ENCODE measurements at regions not wholly inside any gene's neighbourhood (a gene's known extent, or its start where the extent isn't known, plus 50 kb on each side); places are given as distances from the start of the nearest gene placed in this dataset.
A peak's percentile ranks its signal among the peaks of the same experiment; 100 is the strongest.

DNA sequence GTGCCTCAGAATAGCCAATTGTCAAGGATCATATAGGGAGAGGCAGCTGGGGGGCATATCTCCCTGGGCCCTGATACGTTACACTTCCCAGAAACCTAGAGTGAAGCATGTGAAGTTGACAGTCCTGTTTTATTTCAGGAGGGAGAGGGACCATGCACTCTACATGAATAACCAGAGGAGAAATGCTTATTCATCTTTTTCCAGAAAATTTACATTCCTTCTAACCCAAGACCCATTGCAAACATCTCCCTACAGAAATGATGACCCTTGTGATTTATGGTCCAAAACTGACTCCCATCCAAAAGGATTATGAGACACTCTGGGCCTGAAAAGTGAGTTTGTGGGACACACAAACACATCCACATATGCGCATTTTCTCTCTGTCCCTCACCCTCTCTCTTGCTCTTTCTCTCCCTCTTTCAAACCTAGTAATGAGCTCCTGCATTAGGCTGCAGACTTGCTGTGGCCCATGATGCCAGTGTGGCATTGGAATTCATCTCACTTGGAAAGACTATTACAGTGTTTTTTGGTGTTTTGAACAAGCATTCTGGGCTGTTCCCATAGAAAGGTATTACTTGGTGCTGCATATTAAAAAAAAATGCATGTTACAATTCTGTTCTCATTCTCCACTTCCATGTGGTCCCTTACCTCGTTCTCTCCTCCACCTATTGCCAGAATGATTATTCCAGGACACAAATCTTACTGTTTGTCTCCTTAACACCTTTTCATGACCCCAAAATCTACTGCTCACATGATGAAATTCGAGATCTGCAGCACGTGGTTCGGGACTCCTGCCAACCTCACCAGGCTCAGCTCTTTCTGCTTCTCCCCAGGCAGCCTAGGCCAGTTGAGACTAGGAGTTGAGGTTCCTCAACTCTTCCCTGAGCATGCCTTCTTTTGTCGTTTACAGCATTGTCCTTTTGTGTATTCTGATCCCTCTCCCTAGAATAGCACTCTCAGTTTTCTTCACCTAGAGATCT is 451.3 kb upstream of the KLF4 start:
- no peak for ATAC-seq (ENCODE audit: insufficient read depth, low FRiP score)
- no peak overlapping the region for H3K27ac ChIP-seq (ENCODE audit: low read depth in 1 of 2, low read length in 1 of 2)
- DNase-seq = peak in 1 of 3 donors; percentile 25
- no peaks in the 10 kb centered on the region for H3K9me3 ChIP-seq (ENCODE audit: control insufficient read depth in 4 of 4, insufficient read depth in 3 of 4, low read length in 3 of 4)
- WGBS, 2 donors = 77 to 78% methylated on average over 7 of the region's 7 CpGs
- H3K27me3 ChIP-seq (ENCODE audit: control insufficient read depth in 3 of 3, insufficient read depth in 3 of 3, low read length in 2 of 3) = no peaks in the 10 kb centered on the region
- TF ChIP-seq, protein P1, sequence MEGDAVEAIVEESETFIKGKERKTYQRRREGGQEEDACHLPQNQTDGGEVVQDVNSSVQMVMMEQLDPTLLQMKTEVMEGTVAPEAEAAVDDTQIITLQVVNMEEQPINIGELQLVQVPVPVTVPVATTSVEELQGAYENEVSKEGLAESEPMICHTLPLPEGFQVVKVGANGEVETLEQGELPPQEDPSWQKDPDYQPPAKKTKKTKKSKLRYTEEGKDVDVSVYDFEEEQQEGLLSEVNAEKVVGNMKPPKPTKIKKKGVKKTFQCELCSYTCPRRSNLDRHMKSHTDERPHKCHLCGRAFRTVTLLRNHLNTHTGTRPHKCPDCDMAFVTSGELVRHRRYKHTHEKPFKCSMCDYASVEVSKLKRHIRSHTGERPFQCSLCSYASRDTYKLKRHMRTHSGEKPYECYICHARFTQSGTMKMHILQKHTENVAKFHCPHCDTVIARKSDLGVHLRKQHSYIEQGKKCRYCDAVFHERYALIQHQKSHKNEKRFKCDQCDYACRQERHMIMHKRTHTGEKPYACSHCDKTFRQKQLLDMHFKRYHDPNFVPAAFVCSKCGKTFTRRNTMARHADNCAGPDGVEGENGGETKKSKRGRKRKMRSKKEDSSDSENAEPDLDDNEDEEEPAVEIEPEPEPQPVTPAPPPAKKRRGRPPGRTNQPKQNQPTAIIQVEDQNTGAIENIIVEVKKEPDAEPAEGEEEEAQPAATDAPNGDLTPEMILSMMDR (IDR thresholded peaks at IDR 0.05; ENCODE audit: control extremely low read depth, extremely low read depth) = no peak
- no peak overlapping the region for H3K9ac ChIP-seq (ENCODE audit: insufficient read depth in 1 of 2, low read length in 2 of 2)
- H3K36me3 ChIP-seq (ENCODE audit: control insufficient read depth in 4 of 4, insufficient read depth in 4 of 4, low read length in 4 of 4) = no peaks in the 10 kb centered on the region
- H3K4me3 ChIP-seq = no peak overlapping the region
- no peaks in the 10 kb centered on the region for H3K4me1 ChIP-seq (ENCODE audit: control insufficient read depth in 5 of 5, insufficient read depth in 5 of 5, low read length in 5 of 5)

DNA sequence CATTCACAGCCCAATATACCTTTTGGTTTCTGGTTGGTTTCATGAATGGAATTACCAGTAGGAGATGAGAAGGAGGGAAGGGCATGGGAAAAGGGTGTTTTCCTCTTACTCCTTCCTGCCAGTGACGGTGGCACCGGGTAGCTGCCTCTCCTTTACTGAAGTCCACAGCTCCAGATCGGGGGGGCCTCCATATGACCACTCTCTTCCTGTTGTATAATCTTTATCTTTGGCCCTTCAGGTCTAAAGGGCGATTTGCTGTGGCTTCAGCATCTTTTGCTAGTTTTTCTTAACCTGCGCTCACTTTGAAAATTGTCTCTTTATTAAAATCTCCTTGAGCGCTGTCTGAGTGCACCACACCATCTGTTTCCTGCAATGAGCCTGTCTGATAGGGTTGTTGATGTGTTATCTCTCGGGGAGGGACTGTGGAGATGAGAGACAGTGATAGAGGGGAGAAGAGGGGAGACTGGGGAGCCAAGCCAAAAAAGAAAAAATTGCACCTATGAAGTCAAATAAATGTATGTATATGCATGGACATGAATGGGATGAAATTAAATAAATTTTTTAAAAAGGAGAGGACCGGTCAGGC is 449.3 kb upstream of the KLF4 start:
- 37 to 55% methylated on average over 8 of the region's 8 CpGs for WGBS, 2 donors
- no peak overlapping the region for H3K4me3 ChIP-seq
- ATAC-seq (ENCODE audit: insufficient read depth, low FRiP score) = no peak

DNA sequence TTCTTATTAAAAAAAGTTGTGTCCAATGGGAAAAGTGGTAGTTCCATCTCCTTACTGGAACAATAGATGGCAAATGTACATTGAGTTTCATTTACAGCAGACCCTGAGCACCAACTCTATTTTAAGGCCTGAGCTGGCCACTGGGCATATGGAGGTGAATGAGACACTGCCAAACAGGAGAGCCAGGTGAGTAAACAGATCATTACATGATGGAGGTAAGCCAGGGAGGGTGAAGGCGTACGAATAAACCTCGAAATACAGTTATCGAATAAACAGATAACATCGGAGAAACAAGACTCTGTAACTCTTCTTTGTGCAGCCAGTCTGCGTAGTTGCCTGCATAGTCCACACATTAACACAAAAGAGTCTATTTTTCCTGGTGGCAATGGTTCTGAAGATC is 446.4 kb upstream of the KLF4 start:
- no peak overlapping the region for H3K4me3 ChIP-seq
- DNase-seq (no peak), ATAC-seq (ENCODE audit: insufficient read depth, low FRiP score) (no peak)
- no peaks in the 10 kb centered on the region for H3K36me3 ChIP-seq (ENCODE audit: control insufficient read depth in 4 of 4, insufficient read depth in 4 of 4, low read length in 4 of 4)
- H3K27ac ChIP-seq (ENCODE audit: low read depth in 1 of 2, low read length in 1 of 2) = no peak overlapping the region
- no peaks in the 10 kb centered on the region for H3K27me3 ChIP-seq (ENCODE audit: control insufficient read depth in 3 of 3, insufficient read depth in 3 of 3, low read length in 2 of 3)
- no peak overlapping the region for H3K9ac ChIP-seq (ENCODE audit: insufficient read depth in 1 of 2, low read length in 2 of 2)
- H3K4me1 ChIP-seq (ENCODE audit: control insufficient read depth in 5 of 5, insufficient read depth in 5 of 5, low read length in 5 of 5) = no peaks in the 10 kb centered on the region
- 89 to 91% methylated on average over 6 of the region's 6 CpGs for whole genome bisulfite sequencing, 2 donors
- TF ChIP-seq, protein P1 (IDR thresholded peaks at IDR 0.05; ENCODE audit: control extremely low read depth, extremely low read depth) = no peak
- H3K9me3 ChIP-seq (ENCODE audit: control insufficient read depth in 4 of 4, insufficient read depth in 3 of 4, low read length in 3 of 4) = no peaks in the 10 kb centered on the region

More for the DNA sequence above, 449.3 kb upstream of the KLF4 start:
- Histone ChIP-seq H3K27me3 (ENCODE audit: control insufficient read depth in 3 of 3, insufficient read depth in 3 of 3, low read length in 2 of 3) (no peaks in the 10 kb centered on the region), H3K27ac (ENCODE audit: low read depth in 1 of 2, low read length in 1 of 2) (no peak overlapping the region), H3K4me1 (ENCODE audit: control insufficient read depth in 5 of 5, insufficient read depth in 5 of 5, low read length in 5 of 5) (no peaks in the 10 kb centered on the region), H3K9ac (ENCODE audit: insufficient read depth in 1 of 2, low read length in 2 of 2) (no peak overlapping the region), H3K36me3 (ENCODE audit: control insufficient read depth in 4 of 4, insufficient read depth in 4 of 4, low read length in 4 of 4) (no peaks in the 10 kb centered on the region), H3K9me3 (ENCODE audit: control insufficient read depth in 4 of 4, insufficient read depth in 3 of 4, low read length in 3 of 4) (no peaks in the 10 kb centered on the region)
- no peak for DNase-seq
- TF ChIP-seq, protein P1 (IDR thresholded peaks at IDR 0.05; ENCODE audit: control extremely low read depth, extremely low read depth) = no peak
